ENCODE measurements at regions not wholly inside any gene's neighbourhood (a gene's known extent, or its start where the extent isn't known, plus 50 kb on each side); places are given as distances from the start of the nearest gene placed in this dataset.

- Histone ChIP-seq H3K4me1 (ENCODE audit: control insufficient read depth, extremely low read depth, insufficient read depth, low read length) (no peaks in the 10 kb centered on the region), H3K27me3 (ENCODE audit: control insufficient read depth, insufficient read depth, low read length) (no peaks in the 10 kb centered on the region), H3K79me2 (ENCODE audit: control insufficient read depth, insufficient read depth, low read length) (no peaks in the 10 kb centered on the region), H3K27ac (ENCODE audit: insufficient read depth, low read length) (no peak overlapping the region), H4K20me1 (ENCODE audit: control insufficient read depth, extremely low read depth, insufficient read depth, low read length) (no peaks in the 10 kb centered on the region), H2AFZ (ENCODE audit: low read length) (no peak overlapping the region), H3K9ac (ENCODE audit: insufficient read depth, low read length) (no peak overlapping the region), H3K4me2 (ENCODE audit: extremely low read depth, insufficient read depth, low read length) (no peak overlapping the region), H3K36me3 (ENCODE audit: control insufficient read depth, insufficient read depth, low read length) (no peaks in the 10 kb centered on the region), H3K9me3 (ENCODE audit: control insufficient read depth, insufficient read depth, low read depth, low read length) (no peaks in the 10 kb centered on the region), H3K4me3 (replicated peaks in 1 of 4; ENCODE audit: control extremely low read depth in 1 of 4, insufficient read depth in 1 of 4, low read depth in 3 of 4, low read length in 4 of 4) (no peak overlapping the region)
- DNase-seq (ENCODE audit: low read depth in 2 of 2), result no peak
- TF ChIP-seq CTCF (conservative IDR thresholded peaks at IDR 0.05 in 1 of 2, IDR thresholded peaks at IDR 0.05 in 1 of 2; ENCODE audit: low read depth in 1 of 2, low read length in 2 of 2) (no peak), EZH2 (IDR thresholded peaks at IDR 0.05; ENCODE audit: low read length, missing control alignments) (no peak)
These were observed 152.4 kb upstream of the NEBL start for GRCh38 chr10:21049482-21049881.

- Histone ChIP-seq H3K36me3 (ENCODE audit: control insufficient read depth, insufficient read depth, low read length) (no peaks in the 10 kb centered on the region), H3K9ac (ENCODE audit: insufficient read depth, low read length) (no peak overlapping the region), H3K9me3 (ENCODE audit: control insufficient read depth, insufficient read depth, low read depth, low read length) (no peaks in the 10 kb centered on the region), H3K27ac (ENCODE audit: insufficient read depth, low read length) (no peak overlapping the region), H3K4me2 (ENCODE audit: extremely low read depth, insufficient read depth, low read length) (no peak overlapping the region), H3K4me1 (ENCODE audit: control insufficient read depth, extremely low read depth, insufficient read depth, low read length) (no peaks in the 10 kb centered on the region), H2AFZ (ENCODE audit: low read length) (no peak overlapping the region), H3K27me3 (ENCODE audit: control insufficient read depth, insufficient read depth, low read length) (no peaks in the 10 kb centered on the region), H4K20me1 (ENCODE audit: control insufficient read depth, extremely low read depth, insufficient read depth, low read length) (no peaks in the 10 kb centered on the region), H3K4me3 (replicated peaks in 1 of 4; ENCODE audit: control extremely low read depth in 1 of 4, insufficient read depth in 1 of 4, low read depth in 3 of 4, low read length in 4 of 4) (no peak overlapping the region), H3K79me2 (ENCODE audit: control insufficient read depth, insufficient read depth, low read length) (no peaks in the 10 kb centered on the region)
- peak; percentile 25 to 26 for DNase-seq (ENCODE audit: low read depth in 2 of 2)
- no peak for TF ChIP-seq CTCF (conservative IDR thresholded peaks at IDR 0.05 in 1 of 2, IDR thresholded peaks at IDR 0.05 in 1 of 2; ENCODE audit: low read depth in 1 of 2, low read length in 2 of 2)
- TF ChIP-seq EZH2 (IDR thresholded peaks at IDR 0.05; ENCODE audit: low read length, missing control alignments), result no peak
These were observed 151.0 kb upstream of the NEBL start for GRCh38 chr10:21048068-21048467.

- Histone ChIP-seq H2AFZ (ENCODE audit: low read length) (no peak overlapping the region), H3K9me3 (ENCODE audit: control insufficient read depth, insufficient read depth, low read depth, low read length) (no peaks in the 10 kb centered on the region), H3K4me2 (ENCODE audit: extremely low read depth, insufficient read depth, low read length) (no peak overlapping the region), H3K27ac (ENCODE audit: insufficient read depth, low read length) (no peak overlapping the region), H3K4me1 (ENCODE audit: control insufficient read depth, extremely low read depth, insufficient read depth, low read length) (no peaks in the 10 kb centered on the region), H4K20me1 (ENCODE audit: control insufficient read depth, extremely low read depth, insufficient read depth, low read length) (no peaks in the 10 kb centered on the region), H3K4me3 (replicated peaks in 1 of 4; ENCODE audit: control extremely low read depth in 1 of 4, insufficient read depth in 1 of 4, low read depth in 3 of 4, low read length in 4 of 4) (no peak overlapping the region), H3K27me3 (ENCODE audit: control insufficient read depth, insufficient read depth, low read length) (no peaks in the 10 kb centered on the region), H3K79me2 (ENCODE audit: control insufficient read depth, insufficient read depth, low read length) (no peaks in the 10 kb centered on the region), H3K36me3 (ENCODE audit: control insufficient read depth, insufficient read depth, low read length) (no peaks in the 10 kb centered on the region), H3K9ac (ENCODE audit: insufficient read depth, low read length) (no peak overlapping the region)
- TF ChIP-seq EZH2 (IDR thresholded peaks at IDR 0.05; ENCODE audit: low read length, missing control alignments), result no peak
- no peak for TF ChIP-seq CTCF (conservative IDR thresholded peaks at IDR 0.05 in 1 of 2, IDR thresholded peaks at IDR 0.05 in 1 of 2; ENCODE audit: low read depth in 1 of 2, low read length in 2 of 2)
- peak in 1 of 2 donors; percentile 21 for DNase-seq (ENCODE audit: low read depth in 2 of 2)
These were observed 150.4 kb upstream of the NEBL start for GRCh38 chr10:21047511-21047910.
